ENCODE measurements at regions not wholly inside any gene's neighbourhood (a gene's known extent, or its start where the extent isn't known, plus 50 kb on each side); places are given as distances from the start of the nearest gene placed in this dataset.
A peak's percentile ranks its signal among the peaks of the same experiment; 100 is the strongest.

GRCh38 chr11:59285716-59286260 is 72.9 kb upstream of the OR5AN1 start:
- no peaks in the 10 kb centered on the region for H3K36me3 ChIP-seq
- H3K4me3 ChIP-seq: no peak overlapping the region
- H3K27me3 ChIP-seq: no peaks in the 10 kb centered on the region
- H3K4me1 ChIP-seq: peaks cover 0 to 12% of the 10 kb centered on the region in 2 donors
- DNase-seq: no peak
- ATAC-seq: peak; percentile 51
- no peak overlapping the region for H3K27ac ChIP-seq
- no peak for TF ChIP-seq CTCF (IDR thresholded peaks at IDR 0.05)
- intact Hi-C loops (cut with DNase I): loop anchor here in 1 of 2 donors (2.0 to 10.0 kb wide), 2 partner anchors 81 to 115 kb away; no protein-coding TSS in a partner anchor
- no peaks in the 10 kb centered on the region for H3K9me3 ChIP-seq

DNA sequence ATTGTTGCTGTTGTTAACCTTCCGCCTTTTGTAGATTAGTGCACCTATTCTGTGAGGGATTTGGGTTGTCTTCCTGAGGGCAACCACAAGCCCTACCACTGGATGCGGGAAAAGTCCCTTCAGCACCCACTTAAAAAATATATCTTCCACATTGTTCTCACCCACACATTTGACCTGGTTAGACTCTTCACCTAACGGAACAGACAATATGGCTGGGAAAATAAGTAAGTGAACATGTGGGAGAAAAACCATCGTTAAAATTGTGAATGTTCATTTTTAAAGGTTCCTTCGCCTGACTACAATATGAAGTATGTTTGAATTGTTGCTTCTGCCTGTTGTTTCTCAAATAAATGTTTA is 72.0 kb upstream of the MPEG1 start:
- Histone ChIP-seq H3K27me3 (no peaks in the 10 kb centered on the region), H3K9me3 (no peaks in the 10 kb centered on the region), H3K4me3 (no peak overlapping the region), H3K27ac (no peak overlapping the region), H3K4me1 (peaks cover 0 to 12% of the 10 kb centered on the region in 2 donors), H3K36me3 (no peaks in the 10 kb centered on the region)
- DNase-seq (no peak), ATAC-seq (no peak)
- intact Hi-C loops (cut with DNase I): loop anchor here in 1 of 2 donors (2.0 to 10.0 kb wide), 2 partner anchors 80 to 114 kb away; no protein-coding TSS in a partner anchor
- TF ChIP-seq CTCF (IDR thresholded peaks at IDR 0.05): no peak

DNA sequence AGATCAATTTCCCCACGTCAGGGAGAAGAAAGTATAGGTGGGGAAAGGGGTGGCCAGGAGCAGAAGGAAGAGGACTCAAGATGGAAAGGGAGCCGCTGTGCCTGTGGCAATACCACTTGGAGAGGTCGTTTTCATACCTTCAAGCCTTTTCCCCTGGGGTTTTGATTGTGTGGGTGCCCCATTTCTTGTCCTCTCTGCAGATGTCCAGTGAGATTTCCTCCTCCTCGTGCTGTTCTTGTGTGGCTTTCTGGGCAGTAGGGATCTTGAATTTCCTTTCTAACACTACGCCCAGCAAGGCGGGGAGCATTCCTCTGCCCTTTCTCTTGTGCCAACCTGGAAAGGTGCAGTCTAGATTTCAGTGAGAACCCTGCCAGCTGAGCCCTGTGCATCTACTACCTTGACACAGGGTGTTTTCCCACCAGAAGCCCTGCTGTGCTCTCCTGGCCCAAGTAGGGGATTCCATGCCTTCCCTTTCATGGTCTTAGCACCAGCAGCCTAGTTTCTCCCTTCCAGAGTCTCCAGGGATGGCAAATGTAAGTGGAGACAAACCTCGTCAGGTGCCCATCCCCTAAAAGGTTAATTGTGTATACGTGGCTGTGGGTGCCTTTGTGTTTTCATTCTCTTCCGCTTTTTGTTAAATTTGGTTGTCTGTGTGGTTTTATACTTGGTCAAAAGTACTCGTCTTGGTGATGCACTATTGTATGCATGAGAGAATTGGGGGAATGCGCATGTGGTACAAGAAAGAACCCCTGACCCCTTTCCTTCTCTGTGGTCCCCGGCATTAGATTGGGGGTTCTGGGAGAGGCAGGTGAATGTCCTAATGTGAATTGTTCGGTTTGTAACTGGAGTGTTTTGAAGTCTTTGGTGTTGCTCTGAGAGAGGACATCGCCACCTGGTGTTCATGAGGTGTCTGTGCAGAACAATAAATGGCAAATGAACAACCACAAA is 71.4 kb upstream of the MPEG1 start:
- no peaks in the 10 kb centered on the region for H3K36me3 ChIP-seq
- H3K4me3 ChIP-seq: no peak overlapping the region
- ATAC-seq (peak; percentile 95), DNase-seq (peak in 2 of 4 donors; percentile 51 to 72)
- intact Hi-C loops (cut with DNase I): loop anchor here in 1 of 2 donors (2.0 to 10.0 kb wide), 2 partner anchors 79 to 113 kb away; no protein-coding TSS in a partner anchor
- H3K27me3 ChIP-seq: no peaks in the 10 kb centered on the region
- TF ChIP-seq CTCF (IDR thresholded peaks at IDR 0.05): peak; percentile 76 to 79
- no peak overlapping the region for H3K27ac ChIP-seq
- peaks cover 0 to 12% of the 10 kb centered on the region in 2 donors for H3K4me1 ChIP-seq
- H3K9me3 ChIP-seq: no peaks in the 10 kb centered on the region

- no peaks in the 10 kb centered on the region for H3K27me3 ChIP-seq
- no peak overlapping the region for H3K27ac ChIP-seq
- intact Hi-C loops (cut with DNase I): loop anchor here in 1 of 2 donors (10.0 kb wide), 1 partner anchor 79 kb away; no protein-coding TSS in a partner anchor
- no peaks in the 10 kb centered on the region for H3K36me3 ChIP-seq
- H3K9me3 ChIP-seq: no peaks in the 10 kb centered on the region
- H3K4me1 ChIP-seq: peaks cover 0 to 12% of the 10 kb centered on the region in 2 donors
- no peak for TF ChIP-seq CTCF (IDR thresholded peaks at IDR 0.05)
- no peak for ATAC-seq
- DNase-seq: no peak
- no peak overlapping the region for H3K4me3 ChIP-seq
These were observed 70.6 kb upstream of the MPEG1 start for GRCh38 chr11:59283311-59283710.

DNA sequence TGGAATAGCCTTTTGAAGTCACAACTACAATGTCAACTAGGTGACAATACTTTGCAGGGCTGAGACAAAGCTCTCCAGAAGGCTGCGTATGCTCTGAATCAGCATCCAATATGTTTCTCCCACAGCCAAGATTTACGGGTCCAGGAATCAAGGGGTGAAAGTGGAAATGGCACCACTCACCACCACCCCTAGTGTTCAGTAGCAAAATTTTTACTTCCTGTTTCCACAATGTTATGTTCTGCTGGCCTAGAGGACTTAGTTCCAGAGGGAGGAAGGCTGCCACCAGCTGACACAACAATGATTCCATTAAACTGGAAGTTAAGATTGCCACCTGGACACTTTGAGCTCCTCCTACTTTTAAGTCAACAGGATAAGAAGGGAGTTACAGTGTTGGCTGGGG is 68.5 kb upstream of the MPEG1 start:
- TF ChIP-seq CTCF (IDR thresholded peaks at IDR 0.05): no peak
- Histone ChIP-seq H3K27me3 (no peaks in the 10 kb centered on the region), H3K36me3 (no peaks in the 10 kb centered on the region), H3K4me1 (peaks cover 0 to 12% of the 10 kb centered on the region in 2 donors), H3K27ac (no peak overlapping the region), H3K4me3 (no peak overlapping the region), H3K9me3 (no peaks in the 10 kb centered on the region)
- intact Hi-C loops (cut with DNase I): loop anchor here in 1 of 2 donors (10.0 kb wide), 1 partner anchor 76 kb away; no protein-coding TSS in a partner anchor
- ATAC-seq (no peak), DNase-seq (no peak)

Measured in left lung (tissue), 4 donors.